ENCODE measurements at regions not wholly inside any gene's neighbourhood (a gene's known extent, or its start where the extent isn't known, plus 50 kb on each side); places are given as distances from the start of the nearest gene placed in this dataset.

DNA sequence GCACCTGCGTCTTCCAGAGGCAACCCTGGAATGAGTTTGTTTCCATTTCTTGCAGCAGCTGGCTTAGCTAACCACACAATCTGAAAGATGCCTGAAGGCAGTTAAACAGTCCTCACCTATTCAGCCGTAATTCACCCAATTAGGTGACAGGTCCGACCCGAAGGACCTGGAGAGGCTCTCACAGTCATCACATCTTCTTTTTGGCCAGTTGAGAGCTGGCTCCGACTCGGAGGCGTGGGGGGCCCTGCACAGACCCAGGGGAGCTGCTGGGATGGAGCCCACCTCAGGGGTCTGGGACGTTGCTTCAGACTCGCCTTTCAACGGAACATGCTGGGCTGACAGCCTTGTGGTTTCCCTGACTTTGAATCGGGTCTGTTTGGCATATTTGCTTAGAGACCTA lies 187.3 kb downstream of the RTP5 start:
- no peak for TF ChIP-seq FOXP2 (optimal IDR thresholded peaks at IDR 0.05; ENCODE audit: borderline replicate concordance, extremely low read depth, extremely low read length, insufficient read depth)
- no peak for TF ChIP-seq REST (IDR thresholded peaks at IDR 0.05; ENCODE audit: insufficient read depth in 1 of 2, low read depth in 2 of 2, low read length in 2 of 2)
- no peak for TF ChIP-seq POLR2AphosphoS5 (IDR thresholded peaks at IDR 0.05; ENCODE audit: low read depth, low read length)
- TF ChIP-seq TAF1 (IDR thresholded peaks at IDR 0.05; ENCODE audit: borderline replicate concordance, insufficient read depth, low read length): no peak

GRCh38 chr2:242057379-242058040 lies 188.0 kb downstream of the RTP5 start:
- no peak for TF ChIP-seq TAF1 (IDR thresholded peaks at IDR 0.05; ENCODE audit: borderline replicate concordance, insufficient read depth, low read length)
- TF ChIP-seq SIN3A (IDR thresholded peaks at IDR 0.05; ENCODE audit: borderline replicate concordance, insufficient read depth, low read length): no peak
- no peak for TF ChIP-seq FOXP2 (optimal IDR thresholded peaks at IDR 0.05; ENCODE audit: borderline replicate concordance, extremely low read depth, extremely low read length, insufficient read depth)
- no peak for TF ChIP-seq POLR2AphosphoS5 (IDR thresholded peaks at IDR 0.05; ENCODE audit: low read depth, low read length)
- no peak for TF ChIP-seq REST (IDR thresholded peaks at IDR 0.05; ENCODE audit: insufficient read depth in 1 of 2, low read depth in 2 of 2, low read length in 2 of 2)

- no peak for TF ChIP-seq TAF1 (IDR thresholded peaks at IDR 0.05; ENCODE audit: borderline replicate concordance, insufficient read depth, low read length)
- TF ChIP-seq FOXP2 (optimal IDR thresholded peaks at IDR 0.05; ENCODE audit: borderline replicate concordance, extremely low read depth, extremely low read length, insufficient read depth): no peak
- TF ChIP-seq REST (IDR thresholded peaks at IDR 0.05; ENCODE audit: insufficient read depth in 1 of 2, low read depth in 2 of 2, low read length in 2 of 2): no peak
- TF ChIP-seq SIN3A (IDR thresholded peaks at IDR 0.05; ENCODE audit: borderline replicate concordance, insufficient read depth, low read length): no peak
- TF ChIP-seq POLR2AphosphoS5 (IDR thresholded peaks at IDR 0.05; ENCODE audit: low read depth, low read length): no peak
Measured at GRCh38 chr2:242058116-242058680, 188.7 kb downstream of the RTP5 start.

- no peak for TF ChIP-seq TAF1 (IDR thresholded peaks at IDR 0.05; ENCODE audit: borderline replicate concordance, insufficient read depth, low read length)
- no peak for TF ChIP-seq SIN3A (IDR thresholded peaks at IDR 0.05; ENCODE audit: borderline replicate concordance, insufficient read depth, low read length)
Measured at GRCh38 chr2:242059566-242059965, 190.0 kb downstream of the RTP5 start.

GRCh38 chr2:242060212-242060835 lies 190.8 kb downstream of the RTP5 start:
- TF ChIP-seq REST (IDR thresholded peaks at IDR 0.05; ENCODE audit: insufficient read depth in 1 of 2, low read depth in 2 of 2, low read length in 2 of 2) (no peak), TAF1 (IDR thresholded peaks at IDR 0.05; ENCODE audit: borderline replicate concordance, insufficient read depth, low read length) (no peak), FOXP2 (optimal IDR thresholded peaks at IDR 0.05; ENCODE audit: borderline replicate concordance, extremely low read depth, extremely low read length, insufficient read depth) (no peak), POLR2AphosphoS5 (IDR thresholded peaks at IDR 0.05; ENCODE audit: low read depth, low read length) (no peak), SIN3A (IDR thresholded peaks at IDR 0.05; ENCODE audit: borderline replicate concordance, insufficient read depth, low read length) (no peak)
